Liver (tissue), 8 donors: ENCODE measurements at regions not wholly inside any gene's neighbourhood (a gene's known extent, or its start where the extent isn't known, plus 50 kb on each side); places are given as distances from the start of the nearest gene placed in this dataset.

Source experiments
- DNase-seq: peaks from one replicate; pipeline ENCODE4 v3.0.0-alpha.2; 2017; ENCODE audit warnings: low spot score
- H3K27ac ChIP-seq, 2 donors: one replicate each; pipeline ENCODE4 v1.7.0; 2013; ENCODE audit warnings: inconsistent platforms in 2 of 2, low read length in 2 of 2, control low read depth in 1 of 2, low read depth in 1 of 2, mild to moderate bottlenecking in 1 of 2
- H3K27me3 ChIP-seq, 4 donors: one replicate each; pipeline versions ENCODE4 v1.6.1 to v1.7.0; 2013; ENCODE audit warnings: low read length in 3 of 4, inconsistent platforms in 1 of 4, mild to moderate bottlenecking in 1 of 4, moderate library complexity in 1 of 4; ENCODE audit not compliant: control insufficient read depth in 4 of 4, insufficient read depth in 4 of 4
- H3K36me3 ChIP-seq, 4 donors: one replicate each; pipeline versions ENCODE4 v1.6.1 to v1.7.0; 2013; ENCODE audit warnings: low read length in 3 of 4, mild to moderate bottlenecking in 3 of 4, low read depth in 1 of 4, moderate library complexity in 1 of 4; ENCODE audit not compliant: control insufficient read depth in 4 of 4, insufficient read depth in 3 of 4
- H3K4me1 ChIP-seq, 4 donors: one replicate each; pipeline versions ENCODE4 v1.6.1 to v1.7.0; 2013; ENCODE audit warnings: low read length in 3 of 4, mild to moderate bottlenecking in 3 of 4, moderate library complexity in 1 of 4; ENCODE audit not compliant: control insufficient read depth in 4 of 4, insufficient read depth in 4 of 4
- H3K4me3 ChIP-seq, 3 donors: one replicate each; pipeline versions ENCODE4 v1.6.1 to v1.7.0; 2013; ENCODE audit warnings: low read length in 3 of 3, control low read depth in 1 of 3, low read depth in 1 of 3, mild to moderate bottlenecking in 1 of 3
- H3K9ac ChIP-seq, 2 donors: one replicate each; pipeline ENCODE4 v1.7.0; 2013; ENCODE audit warnings: low read length in 2 of 2, mild to moderate bottlenecking in 2 of 2, moderate library complexity in 2 of 2, control low read depth in 1 of 2, low read depth in 1 of 2
- H3K9me3 ChIP-seq, 4 donors: one replicate each; pipeline versions ENCODE4 v1.6.1 to v1.7.0; 2013; ENCODE audit warnings: low read length in 3 of 4; ENCODE audit not compliant: control insufficient read depth in 4 of 4
- ATF3 ChIP-seq: IDR thresholded peaks from 2 replicates; pipeline ENCODE4 v1.6.1; 2016; ENCODE audit warnings: antibody characterized with exemption
- EGR1 ChIP-seq, 2 donors: IDR thresholded peaks; 2 replicates each; pipeline ENCODE4 v1.6.1; 2016 to 2018; ENCODE audit warnings: antibody characterized with exemption in 2 of 2, low read depth in 2 of 2
- FOXA1 ChIP-seq: IDR thresholded peaks from 2 replicates; pipeline ENCODE4 v1.6.1; 2016; ENCODE audit warnings: antibody characterized with exemption
- FOXA2 ChIP-seq: IDR thresholded peaks from 2 replicates; pipeline ENCODE4 v1.6.1; 2016; ENCODE audit warnings: antibody characterized with exemption
- GABPA ChIP-seq, 2 donors: IDR thresholded peaks in 1 of 2; conservative IDR thresholded peaks in 1 of 2; 2 replicates each; pipeline ENCODE4 v1.6.1; 2016; ENCODE audit warnings: antibody characterized with exemption in 2 of 2, mild to moderate bottlenecking in 1 of 2, moderate library complexity in 1 of 2
- HNF4A ChIP-seq, 2 donors: conservative IDR thresholded peaks; 2 replicates each; pipeline ENCODE4 v1.6.1; 2016; ENCODE audit warnings: antibody characterized with exemption in 2 of 2, mild to moderate bottlenecking in 2 of 2
- HNF4G ChIP-seq: IDR thresholded peaks from 2 replicates; pipeline ENCODE4 v1.6.1; 2016; ENCODE audit warnings: antibody characterized with exemption
- JUND ChIP-seq, 2 donors: IDR thresholded peaks; 2 replicates each; pipeline ENCODE4 v1.6.1; 2016; ENCODE audit warnings: antibody characterized with exemption in 2 of 2
- MAX ChIP-seq: IDR thresholded peaks from 2 replicates; pipeline ENCODE4 v1.6.1; 2016; ENCODE audit warnings: antibody characterized with exemption
- NR2F2 ChIP-seq: IDR thresholded peaks from 2 replicates; pipeline ENCODE4 v1.6.1; 2016; ENCODE audit warnings: antibody characterized with exemption
- REST ChIP-seq: IDR thresholded peaks from 2 replicates; pipeline ENCODE4 v1.6.1; 2016; ENCODE audit warnings: antibody characterized with exemption, mild to moderate bottlenecking
- RXRA ChIP-seq, 2 donors: IDR thresholded peaks; 2 replicates each; pipeline ENCODE4 v1.6.1; 2017 to 2018; ENCODE audit warnings: antibody characterized with exemption in 2 of 2, mild to moderate bottlenecking in 1 of 2
- SP1 ChIP-seq: IDR thresholded peaks from 2 replicates; pipeline ENCODE4 v1.6.1; 2018; ENCODE audit warnings: antibody characterized with exemption, mild to moderate bottlenecking
- WGBS: extraction: QIAGEN DNeasy Blood & Tissue Kit; methylation state at CpG from one replicate; pipeline ENCODE4 v1.1.7; 2013; 5-methylcytosine and 5-hydroxymethylcytosine counted together
- TF ChIP-seq, protein P1 (sequence below): IDR thresholded peaks from 2 replicates; pipeline ENCODE4 v1.6.1; 2016; ENCODE audit warnings: antibody characterized with exemption
- TF ChIP-seq, protein P2 (sequence below): fragments of 150-350 bp; IDR thresholded peaks from 2 replicates; pipeline ENCODE4 v1.5.1; 2017; ENCODE audit warnings: improper control_type of control experiment, low read depth, low read length; ENCODE audit not compliant: missing input control
- donor health status: healthy.
- donor health status: healthy.
- donor health status: healthy.
- donor health status: healthy.
- donor health status: healthy.

GRCh38 chr4:10347281-10347795 lies 109.9 kb downstream of the ZNF518B start:
- H3K4me3 ChIP-seq: no peak overlapping the region
- no peak overlapping the region for H3K9ac ChIP-seq
- H3K9me3 ChIP-seq: peaks cover 0 to 2% (median 0%) of the 10 kb centered on the region in 4 donors
- DNase-seq: no peak
- no peaks in the 10 kb centered on the region for H3K27me3 ChIP-seq
- TF ChIP-seq GABPA (IDR thresholded peaks at IDR 0.05 in 1 of 2, conservative IDR thresholded peaks at IDR 0.05 in 1 of 2) (no peak), RXRA (IDR thresholded peaks at IDR 0.05) (no peak), EGR1 (IDR thresholded peaks at IDR 0.05; ENCODE audit: low read depth in 2 of 2) (no peak), REST (no peak), FOXA2 (no peak), NR2F2 (no peak), HNF4G (no peak), HNF4A (conservative IDR thresholded peaks at IDR 0.05) (no peak), SP1 (no peak)
- H3K4me1 ChIP-seq: no peaks in the 10 kb centered on the region
- WGBS: 92% methylated on average over 5 of the region's 5 CpGs
- no peaks in the 10 kb centered on the region for H3K36me3 ChIP-seq
- no peak overlapping the region for H3K27ac ChIP-seq

- H3K9ac ChIP-seq: no peak overlapping the region
- H3K27ac ChIP-seq: no peak overlapping the region
- TF ChIP-seq EGR1 (IDR thresholded peaks at IDR 0.05; ENCODE audit: low read depth in 2 of 2) (no peak), JUND (IDR thresholded peaks at IDR 0.05) (no peak), FOXA2 (no peak), SP1 (no peak), ATF3 (no peak), FOXA1 (no peak), HNF4G (no peak), MAX (no peak), REST (no peak), GABPA (IDR thresholded peaks at IDR 0.05 in 1 of 2, conservative IDR thresholded peaks at IDR 0.05 in 1 of 2) (no peak), HNF4A (conservative IDR thresholded peaks at IDR 0.05) (no peak)
- TF ChIP-seq, protein P1, sequence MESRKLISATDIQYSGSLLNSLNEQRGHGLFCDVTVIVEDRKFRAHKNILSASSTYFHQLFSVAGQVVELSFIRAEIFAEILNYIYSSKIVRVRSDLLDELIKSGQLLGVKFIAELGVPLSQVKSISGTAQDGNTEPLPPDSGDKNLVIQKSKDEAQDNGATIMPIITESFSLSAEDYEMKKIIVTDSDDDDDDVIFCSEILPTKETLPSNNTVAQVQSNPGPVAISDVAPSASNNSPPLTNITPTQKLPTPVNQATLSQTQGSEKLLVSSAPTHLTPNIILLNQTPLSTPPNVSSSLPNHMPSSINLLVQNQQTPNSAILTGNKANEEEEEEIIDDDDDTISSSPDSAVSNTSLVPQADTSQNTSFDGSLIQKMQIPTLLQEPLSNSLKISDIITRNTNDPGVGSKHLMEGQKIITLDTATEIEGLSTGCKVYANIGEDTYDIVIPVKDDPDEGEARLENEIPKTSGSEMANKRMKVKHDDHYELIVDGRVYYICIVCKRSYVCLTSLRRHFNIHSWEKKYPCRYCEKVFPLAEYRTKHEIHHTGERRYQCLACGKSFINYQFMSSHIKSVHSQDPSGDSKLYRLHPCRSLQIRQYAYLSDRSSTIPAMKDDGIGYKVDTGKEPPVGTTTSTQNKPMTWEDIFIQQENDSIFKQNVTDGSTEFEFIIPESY: no peak
- TF ChIP-seq, protein P2, sequence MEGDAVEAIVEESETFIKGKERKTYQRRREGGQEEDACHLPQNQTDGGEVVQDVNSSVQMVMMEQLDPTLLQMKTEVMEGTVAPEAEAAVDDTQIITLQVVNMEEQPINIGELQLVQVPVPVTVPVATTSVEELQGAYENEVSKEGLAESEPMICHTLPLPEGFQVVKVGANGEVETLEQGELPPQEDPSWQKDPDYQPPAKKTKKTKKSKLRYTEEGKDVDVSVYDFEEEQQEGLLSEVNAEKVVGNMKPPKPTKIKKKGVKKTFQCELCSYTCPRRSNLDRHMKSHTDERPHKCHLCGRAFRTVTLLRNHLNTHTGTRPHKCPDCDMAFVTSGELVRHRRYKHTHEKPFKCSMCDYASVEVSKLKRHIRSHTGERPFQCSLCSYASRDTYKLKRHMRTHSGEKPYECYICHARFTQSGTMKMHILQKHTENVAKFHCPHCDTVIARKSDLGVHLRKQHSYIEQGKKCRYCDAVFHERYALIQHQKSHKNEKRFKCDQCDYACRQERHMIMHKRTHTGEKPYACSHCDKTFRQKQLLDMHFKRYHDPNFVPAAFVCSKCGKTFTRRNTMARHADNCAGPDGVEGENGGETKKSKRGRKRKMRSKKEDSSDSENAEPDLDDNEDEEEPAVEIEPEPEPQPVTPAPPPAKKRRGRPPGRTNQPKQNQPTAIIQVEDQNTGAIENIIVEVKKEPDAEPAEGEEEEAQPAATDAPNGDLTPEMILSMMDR: no peak
- H3K4me3 ChIP-seq: no peak overlapping the region
- WGBS: 86% methylated on average over 2 of the region's 2 CpGs
- no peaks in the 10 kb centered on the region for H3K27me3 ChIP-seq
- H3K9me3 ChIP-seq: no peaks in the 10 kb centered on the region
- no peaks in the 10 kb centered on the region for H3K36me3 ChIP-seq
- DNase-seq: no peak
- H3K4me1 ChIP-seq: no peaks in the 10 kb centered on the region
These were observed 111.2 kb downstream of the ZNF518B start for GRCh38 chr4:10346023-10346422.
